ENCODE measurements at regions not wholly inside any gene's neighbourhood (a gene's known extent, or its start where the extent isn't known, plus 50 kb on each side); places are given as distances from the start of the nearest gene placed in this dataset.

DNA sequence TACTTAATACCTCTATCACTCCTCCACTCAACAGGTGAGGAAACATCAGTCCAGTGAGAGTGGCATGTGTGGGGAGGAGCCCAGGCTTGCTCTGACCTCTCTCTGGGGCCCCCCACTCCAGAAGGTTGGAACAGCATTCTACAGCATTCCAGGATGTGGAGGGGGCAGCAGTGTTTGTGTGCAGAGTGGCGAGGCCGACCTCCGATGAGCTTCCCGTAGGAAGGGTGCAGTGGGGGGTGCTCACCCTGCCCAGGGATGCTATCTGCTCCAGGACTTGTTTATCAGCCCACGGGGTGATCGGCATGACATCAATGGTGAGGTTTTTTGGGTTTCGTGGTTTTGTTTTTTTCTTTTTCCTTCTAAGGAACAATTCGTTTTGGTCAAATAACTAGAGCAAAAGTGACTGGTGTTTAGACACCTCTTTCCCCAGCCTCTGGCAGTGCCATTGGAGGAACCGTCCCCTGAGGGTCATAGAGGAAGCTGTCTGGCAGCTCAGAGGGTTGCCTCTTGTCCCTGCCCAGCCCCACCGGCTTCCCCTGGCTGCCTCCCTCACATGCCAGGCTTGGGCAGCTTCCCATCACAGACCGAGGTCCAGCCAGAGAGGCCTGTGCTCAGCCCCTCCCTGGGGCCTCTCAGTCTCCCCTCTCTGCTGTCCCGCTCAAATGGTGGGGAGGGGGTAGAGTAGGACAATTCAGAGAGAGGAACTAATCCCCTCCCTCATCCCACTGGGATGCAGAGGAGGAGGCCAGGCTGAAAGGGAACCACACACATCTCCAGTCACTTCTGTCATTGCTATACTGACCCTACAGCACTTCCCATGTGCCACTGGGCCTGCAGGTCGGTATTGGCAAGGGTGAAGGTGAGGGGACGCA lies 96.5 kb downstream of the ZFP36L2 start:
- TF ChIP-seq, protein P1, sequence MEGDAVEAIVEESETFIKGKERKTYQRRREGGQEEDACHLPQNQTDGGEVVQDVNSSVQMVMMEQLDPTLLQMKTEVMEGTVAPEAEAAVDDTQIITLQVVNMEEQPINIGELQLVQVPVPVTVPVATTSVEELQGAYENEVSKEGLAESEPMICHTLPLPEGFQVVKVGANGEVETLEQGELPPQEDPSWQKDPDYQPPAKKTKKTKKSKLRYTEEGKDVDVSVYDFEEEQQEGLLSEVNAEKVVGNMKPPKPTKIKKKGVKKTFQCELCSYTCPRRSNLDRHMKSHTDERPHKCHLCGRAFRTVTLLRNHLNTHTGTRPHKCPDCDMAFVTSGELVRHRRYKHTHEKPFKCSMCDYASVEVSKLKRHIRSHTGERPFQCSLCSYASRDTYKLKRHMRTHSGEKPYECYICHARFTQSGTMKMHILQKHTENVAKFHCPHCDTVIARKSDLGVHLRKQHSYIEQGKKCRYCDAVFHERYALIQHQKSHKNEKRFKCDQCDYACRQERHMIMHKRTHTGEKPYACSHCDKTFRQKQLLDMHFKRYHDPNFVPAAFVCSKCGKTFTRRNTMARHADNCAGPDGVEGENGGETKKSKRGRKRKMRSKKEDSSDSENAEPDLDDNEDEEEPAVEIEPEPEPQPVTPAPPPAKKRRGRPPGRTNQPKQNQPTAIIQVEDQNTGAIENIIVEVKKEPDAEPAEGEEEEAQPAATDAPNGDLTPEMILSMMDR (IDR thresholded peaks at IDR 0.05): no peak
- no peak for TF ChIP-seq POLR2AphosphoS5 (IDR thresholded peaks at IDR 0.05)
- peak; percentile 29 for TF ChIP-seq POLR2A (IDR thresholded peaks at IDR 0.05)

All from transverse colon (tissue), 4 donors.